CD4-positive, alpha-beta memory T cell (primary cell): ENCODE measurements at regions not wholly inside any gene's neighbourhood (a gene's known extent, or its start where the extent isn't known, plus 50 kb on each side); places are given as distances from the start of the nearest gene placed in this dataset.

ENCODE experiments used
- CTCF ChIA-PET: fragments of 350-600 bp; sonication (Branson Sonifier 250); formaldehyde crosslinking; loops from one replicate; lab custom pipeline; 2021; ENCODE audit warnings: inconsistent platforms; ENCODE audit not compliant: partially characterized antibody; lab: Charles Lee
- POLR2A ChIA-PET: fragments of 350-600 bp; sonication (Branson Sonifier 250); formaldehyde crosslinking; loops from one replicate; lab custom pipeline; 2021; ENCODE audit not compliant: partially characterized antibody; lab: Charles Lee
- DNase-seq, 5 donors: peaks; one replicate each; pipeline versions ENCODE4 v3.0.0 to v3.0.0-alpha.2; 2020 to 2022; ENCODE audit warnings: mixed read lengths in 1 of 5
- H3K27ac ChIP-seq: one replicate; pipeline ENCODE4 v1.7.0; 2013; ENCODE audit warnings: low read depth, low read length
- H3K27me3 ChIP-seq: 2 replicates; pipeline ENCODE4 v1.7.0; 2013; ENCODE audit warnings: mild to moderate bottlenecking, low read length, moderate library complexity; ENCODE audit not compliant: insufficient read depth
- H3K36me3 ChIP-seq: 2 replicates; pipeline ENCODE4 v1.7.0; 2013; ENCODE audit warnings: mild to moderate bottlenecking, low read length, moderate library complexity; ENCODE audit not compliant: insufficient read depth
- H3K4me1 ChIP-seq: 2 replicates; pipeline ENCODE4 v1.7.0; 2013; ENCODE audit warnings: mild to moderate bottlenecking, low read length, moderate library complexity; ENCODE audit not compliant: insufficient read depth
- H3K4me3 ChIP-seq, 2 donors: one replicate each; pipeline ENCODE4 v1.7.0; 2013; ENCODE audit warnings: low read length in 2 of 2, mild to moderate bottlenecking in 1 of 2
- H3K9me3 ChIP-seq, 2 donors: one replicate each; pipeline ENCODE4 v1.7.0; 2013; ENCODE audit warnings: low read length in 2 of 2, control low read depth in 1 of 2; ENCODE audit not compliant: control insufficient read depth in 1 of 2
- H3K27ac Mint-ChIP-seq, 7 donors: one replicate each; pipeline ENCODE4 v1.8.0; 2020 to 2021; ENCODE audit warnings: mixed read lengths in 7 of 7, mild to moderate bottlenecking in 6 of 7, inconsistent platforms in 3 of 7, moderate library complexity in 3 of 7
- H3K27me3 Mint-ChIP-seq, 2 donors: one replicate each; pipeline ENCODE4 v1.8.0; 2020 to 2021; ENCODE audit warnings: mixed read lengths in 2 of 2
- H3K36me3 Mint-ChIP-seq, 2 donors: one replicate each; pipeline ENCODE4 v1.8.0; 2020 to 2021; ENCODE audit warnings: mixed read lengths in 2 of 2, inconsistent platforms in 1 of 2, mild to moderate bottlenecking in 1 of 2
- H3K4me1 Mint-ChIP-seq, 4 donors: one replicate each; pipeline ENCODE4 v1.8.0; 2020 to 2021; ENCODE audit warnings: mixed read lengths in 4 of 4, mild to moderate bottlenecking in 1 of 4
- H3K4me3 Mint-ChIP-seq, 8 donors: one replicate each; pipeline ENCODE4 v1.8.0; 2020 to 2021; ENCODE audit warnings: mixed read lengths in 8 of 8, mild to moderate bottlenecking in 7 of 8, moderate library complexity in 6 of 8, inconsistent platforms in 3 of 8
- H3K9me3 Mint-ChIP-seq, 8 donors: one replicate each; pipeline ENCODE4 v1.8.0; 2020 to 2021; ENCODE audit warnings: mixed read lengths in 8 of 8, mild to moderate bottlenecking in 5 of 8, inconsistent platforms in 3 of 8, moderate library complexity in 1 of 8
- intact Hi-C: fragments of 100-400 bp; cut with micrococcal nuclease; formaldehyde crosslinking; loops from one replicate; pipeline ENCODE4 v1.15.1; 2023

DNA sequence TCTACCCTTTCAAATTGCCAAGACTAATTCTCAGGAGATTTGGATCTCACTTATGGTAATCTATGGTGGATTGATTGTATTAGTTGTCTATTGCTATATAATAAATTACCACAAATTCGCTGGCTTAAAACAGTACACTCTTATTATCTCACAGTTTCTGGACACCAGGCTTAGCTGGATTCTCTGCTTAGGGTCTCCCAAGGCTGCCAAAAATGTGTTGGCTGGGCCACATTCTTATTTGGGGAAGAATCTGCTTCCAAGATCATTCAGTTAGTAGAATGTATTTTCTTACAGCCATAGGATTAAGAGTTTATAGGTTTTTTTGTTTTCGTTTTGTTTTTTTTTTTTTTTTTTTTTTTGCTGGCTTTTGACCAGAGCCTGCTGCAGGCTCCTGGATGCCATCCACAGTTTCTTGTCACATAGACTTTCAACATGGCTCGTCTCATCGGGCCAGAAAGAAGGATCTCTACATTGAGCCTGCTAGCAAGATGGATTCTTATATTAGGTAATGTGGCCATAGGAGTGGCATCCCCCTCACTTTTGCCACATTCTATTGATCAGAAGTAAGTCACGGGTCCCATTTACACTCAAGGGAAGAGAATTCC, 415.3 kb downstream of the KIF2B start:
- H3K36me3 ChIP-seq, result no peaks in the 10 kb centered on the region
- Mint-ChIP-seq H3K4me1 (no peaks in the 10 kb centered on the region), H3K4me3 (no peak overlapping the region), H3K36me3 (no peaks in the 10 kb centered on the region), H3K27me3 (no peaks in the 10 kb centered on the region), H3K27ac (no peak overlapping the region), H3K9me3 (peaks cover 0 to 12% (median 3%) of the 10 kb centered on the region in 8 donors)
- H3K4me3 ChIP-seq, result no peak overlapping the region
- no peak overlapping the region for H3K27ac ChIP-seq
- CTCF ChIA-PET, result no interaction called here
- no peaks in the 10 kb centered on the region for H3K4me1 ChIP-seq
- H3K9me3 ChIP-seq, result no peaks in the 10 kb centered on the region
- DNase-seq, result no peak
- no peaks in the 10 kb centered on the region for H3K27me3 ChIP-seq
- POLR2A ChIA-PET, result no interaction called here
- intact Hi-C loops, result no loop called here

DNA sequence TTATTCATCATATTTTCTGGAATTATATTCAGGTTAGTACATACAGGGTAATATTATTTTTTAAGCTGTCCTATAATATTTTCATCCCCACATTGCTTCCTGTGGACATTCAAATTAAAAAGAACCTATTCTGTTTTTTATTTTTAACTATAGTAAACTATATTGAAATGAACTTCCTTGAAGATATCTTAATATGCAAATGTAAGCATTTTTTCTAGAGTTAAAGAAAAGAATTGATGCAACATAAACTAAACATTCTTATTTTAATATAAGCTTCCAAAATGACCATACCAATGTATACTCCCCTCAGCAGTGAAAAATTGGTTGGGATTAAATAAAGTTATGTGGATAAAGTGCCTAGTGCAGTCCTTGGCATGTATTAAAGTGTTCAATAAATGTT, 416.6 kb downstream of the KIF2B start:
- Mint-ChIP-seq H3K27me3 (no peaks in the 10 kb centered on the region), H3K9me3 (peaks cover 0 to 13% (median 3%) of the 10 kb centered on the region in 8 donors), H3K27ac (no peak overlapping the region), H3K36me3 (no peaks in the 10 kb centered on the region), H3K4me3 (no peak overlapping the region), H3K4me1 (no peaks in the 10 kb centered on the region)
- CTCF ChIA-PET, result no interaction called here
- POLR2A ChIA-PET, result no interaction called here
- no peaks in the 10 kb centered on the region for H3K9me3 ChIP-seq
- H3K27me3 ChIP-seq, result no peaks in the 10 kb centered on the region
- no peak for DNase-seq
- no peaks in the 10 kb centered on the region for H3K36me3 ChIP-seq
- H3K27ac ChIP-seq, result no peak overlapping the region
- intact Hi-C loops, result no loop called here
- H3K4me3 ChIP-seq, result no peak overlapping the region
- H3K4me1 ChIP-seq, result no peaks in the 10 kb centered on the region

DNA sequence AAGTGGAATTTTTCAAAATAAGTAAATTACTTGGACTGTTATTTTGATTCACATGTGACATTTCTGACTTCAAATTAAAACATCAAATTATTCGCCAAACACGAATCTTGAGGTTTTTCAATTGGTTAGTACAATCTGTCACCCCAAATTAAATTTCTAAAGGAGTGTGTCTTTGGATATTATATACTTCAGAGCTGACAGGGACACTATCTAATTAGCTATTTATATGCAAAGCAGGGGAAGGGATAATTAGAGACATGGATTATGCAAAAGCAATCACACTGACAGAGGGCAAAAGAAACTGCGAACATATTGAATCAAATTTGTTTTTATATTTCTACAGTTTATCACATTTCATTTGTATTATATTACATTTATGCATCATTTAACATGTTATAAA, 433.0 kb downstream of the KIF2B start:
- ChIA-PET CTCF (no interaction called here), POLR2A (no interaction called here)
- Mint-ChIP-seq H3K4me3 (no peak overlapping the region), H3K27me3 (no peaks in the 10 kb centered on the region), H3K4me1 (no peaks in the 10 kb centered on the region), H3K36me3 (no peaks in the 10 kb centered on the region), H3K27ac (no peak overlapping the region), H3K9me3 (peaks cover 0 to 10% (median 1%) of the 10 kb centered on the region in 8 donors)
- H3K27ac ChIP-seq, result no peak overlapping the region
- no peaks in the 10 kb centered on the region for H3K27me3 ChIP-seq
- no peaks in the 10 kb centered on the region for H3K36me3 ChIP-seq
- no peaks in the 10 kb centered on the region for H3K4me1 ChIP-seq
- H3K4me3 ChIP-seq, result no peak overlapping the region
- intact Hi-C loops, result no loop called here
- no peaks in the 10 kb centered on the region for H3K9me3 ChIP-seq
- DNase-seq, result no peak

DNA sequence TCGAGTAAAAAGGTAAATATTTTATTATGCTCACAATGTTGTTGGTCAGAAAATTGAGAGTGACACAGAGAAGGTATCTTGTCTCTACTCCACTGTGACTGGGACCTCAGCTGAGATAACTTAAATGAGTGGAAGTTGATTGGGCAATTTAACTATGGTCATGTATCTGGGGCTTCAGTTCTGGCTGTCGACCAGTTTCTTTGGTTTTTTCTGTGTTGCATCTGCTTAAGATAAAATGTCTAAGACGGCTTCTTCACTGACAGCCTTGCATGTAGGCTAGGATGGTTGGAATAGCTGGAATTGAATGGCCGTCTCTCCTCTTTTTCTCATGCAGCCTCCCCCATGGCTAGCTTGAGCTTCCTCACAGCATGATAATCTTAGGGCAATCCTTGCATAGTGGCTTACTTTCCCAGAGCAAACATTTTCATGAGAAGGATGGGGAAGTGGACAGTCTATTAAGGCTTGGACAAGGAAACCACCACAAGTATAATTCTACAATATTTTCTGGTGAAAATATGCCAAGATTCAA, 433.7 kb downstream of the KIF2B start:
- intact Hi-C loops, result no loop called here
- Mint-ChIP-seq H3K27ac (no peak overlapping the region), H3K4me1 (no peaks in the 10 kb centered on the region), H3K4me3 (no peak overlapping the region), H3K9me3 (peaks cover 0 to 15% (median 5%) of the 10 kb centered on the region in 8 donors), H3K36me3 (no peaks in the 10 kb centered on the region), H3K27me3 (no peaks in the 10 kb centered on the region)
- no peaks in the 10 kb centered on the region for H3K36me3 ChIP-seq
- POLR2A ChIA-PET, result no interaction called here
- H3K4me3 ChIP-seq, result no peak overlapping the region
- H3K4me1 ChIP-seq, result no peaks in the 10 kb centered on the region
- H3K9me3 ChIP-seq, result no peaks in the 10 kb centered on the region
- no peaks in the 10 kb centered on the region for H3K27me3 ChIP-seq
- CTCF ChIA-PET, result no interaction called here
- no peak for DNase-seq
- no peak overlapping the region for H3K27ac ChIP-seq

DNA sequence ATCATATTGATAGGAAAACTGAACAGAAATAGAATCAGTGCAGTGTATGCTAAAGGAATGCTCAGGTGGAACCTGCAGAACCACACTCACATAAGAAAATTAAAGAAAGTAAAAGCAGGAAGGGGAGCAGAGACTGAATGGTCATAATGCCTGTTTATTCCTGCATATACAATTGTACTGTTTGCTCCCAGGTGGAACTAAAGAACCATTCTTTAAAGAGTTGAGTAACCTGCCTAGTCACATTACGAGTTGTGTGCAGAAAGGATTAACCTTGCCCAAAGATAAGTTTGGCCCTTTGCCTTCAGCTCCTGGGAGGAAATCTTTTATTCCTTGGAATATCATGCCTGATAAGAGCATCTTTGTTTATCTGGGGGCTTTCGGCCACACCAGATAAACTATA, 434.7 kb downstream of the KIF2B start:
- H3K9me3 ChIP-seq, result no peaks in the 10 kb centered on the region
- Mint-ChIP-seq H3K36me3 (no peaks in the 10 kb centered on the region), H3K4me1 (no peaks in the 10 kb centered on the region), H3K9me3 (peaks cover 0 to 19% (median 6%) of the 10 kb centered on the region in 8 donors), H3K4me3 (no peak overlapping the region), H3K27ac (no peak overlapping the region), H3K27me3 (no peaks in the 10 kb centered on the region)
- no peaks in the 10 kb centered on the region for H3K4me1 ChIP-seq
- H3K27ac ChIP-seq, result no peak overlapping the region
- no peak for DNase-seq
- intact Hi-C loops, result no loop called here
- H3K4me3 ChIP-seq, result no peak overlapping the region
- ChIA-PET POLR2A (no interaction called here), CTCF (no interaction called here)
- no peaks in the 10 kb centered on the region for H3K36me3 ChIP-seq
- no peaks in the 10 kb centered on the region for H3K27me3 ChIP-seq

DNA sequence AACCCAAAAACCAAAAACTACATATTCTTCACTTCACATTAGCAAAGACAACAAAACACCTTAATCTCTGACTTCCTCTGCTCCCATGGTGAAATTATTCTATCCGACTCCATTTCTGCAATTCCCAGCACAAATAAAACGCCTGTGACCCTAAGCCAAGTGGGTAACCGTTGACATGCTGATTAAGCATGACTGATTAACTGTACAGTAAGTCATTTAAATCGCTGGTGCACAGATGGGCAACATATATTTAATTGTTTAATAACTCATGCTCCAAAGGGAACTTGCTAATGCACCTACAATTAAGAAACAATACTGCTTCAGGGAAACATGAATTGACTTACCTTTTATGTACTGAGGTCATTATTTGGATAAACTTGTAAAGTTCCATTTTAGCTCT, 436.7 kb downstream of the KIF2B start:
- no peak overlapping the region for H3K27ac Mint-ChIP-seq
- no peaks in the 10 kb centered on the region for H3K4me1 Mint-ChIP-seq
- intact Hi-C loops, result no loop called here
- H3K9me3 ChIP-seq, result no peaks in the 10 kb centered on the region
- ChIA-PET POLR2A (no interaction called here), CTCF (no interaction called here)
- no peak for DNase-seq
- H3K27ac ChIP-seq, result no peak overlapping the region
- H3K27me3 ChIP-seq, result no peaks in the 10 kb centered on the region
- H3K4me3 Mint-ChIP-seq, result no peak overlapping the region
- no peaks in the 10 kb centered on the region for H3K4me1 ChIP-seq
- no peaks in the 10 kb centered on the region for H3K36me3 ChIP-seq
- peaks cover 1 to 28% (median 12%) of the 10 kb centered on the region in 8 donors for H3K9me3 Mint-ChIP-seq
- no peak overlapping the region for H3K4me3 ChIP-seq
- H3K36me3 Mint-ChIP-seq, result peaks cover 0 to under 1% of the 10 kb centered on the region in 2 donors
- H3K27me3 Mint-ChIP-seq, result no peaks in the 10 kb centered on the region

DNA sequence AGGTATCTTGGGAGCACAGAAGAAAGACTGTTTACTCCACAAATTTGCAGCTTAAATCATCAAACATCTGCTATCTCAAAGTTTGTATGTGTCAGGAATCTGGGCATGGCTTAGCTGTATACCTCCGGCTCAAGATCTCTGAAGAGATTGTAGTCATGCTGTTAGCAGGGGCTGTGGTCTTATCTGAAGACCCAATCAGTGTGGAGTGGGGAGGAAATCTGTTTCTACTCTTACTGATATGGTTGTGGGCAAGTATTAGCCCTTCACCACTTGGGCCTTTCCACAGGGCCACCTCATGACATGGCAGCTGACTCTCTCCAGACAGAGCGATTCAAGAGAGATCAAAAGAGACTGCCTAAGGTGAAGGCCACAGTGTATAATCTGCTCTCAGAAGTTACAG, 438.7 kb downstream of the KIF2B start:
- ChIA-PET POLR2A (no interaction called here), CTCF (no interaction called here)
- Histone ChIP-seq H3K9me3 (no peaks in the 10 kb centered on the region), H3K4me1 (no peaks in the 10 kb centered on the region), H3K36me3 (no peaks in the 10 kb centered on the region), H3K27me3 (no peaks in the 10 kb centered on the region), H3K4me3 (no peak overlapping the region), H3K27ac (no peak overlapping the region)
- Mint-ChIP-seq H3K4me1 (no peaks in the 10 kb centered on the region), H3K36me3 (peaks cover 0 to 3% of the 10 kb centered on the region in 2 donors), H3K9me3 (peaks cover 6 to 39% (median 16%) of the 10 kb centered on the region in 8 donors), H3K27ac (no peak overlapping the region), H3K27me3 (no peaks in the 10 kb centered on the region), H3K4me3 (no peak overlapping the region)
- intact Hi-C loops, result no loop called here
- DNase-seq, result no peak
